ENCODE measurements at regions not wholly inside any gene's neighbourhood (a gene's known extent, or its start where the extent isn't known, plus 50 kb on each side); places are given as distances from the start of the nearest gene placed in this dataset.

- Histone ChIP-seq H3K9me3 (no peaks in the 10 kb centered on the region), H3K4me3 (no peak overlapping the region), H3K27me3 (no peaks in the 10 kb centered on the region), H3K36me3 (no peaks in the 10 kb centered on the region), H3K27ac (peak overlapping the region in 4 of 5 donors; percentile 47 to 73 (median 64)), H3K4me1 (peaks cover 29 to 78% (median 37%) of the 10 kb centered on the region in 4 donors)
- no peak for TF ChIP-seq EP300 (IDR thresholded peaks at IDR 0.05)
- peak in 1 of 3 donors; percentile 26 for TF ChIP-seq POLR2AphosphoS5 (IDR thresholded peaks at IDR 0.05)
- DNase-seq = no peak
- WGBS, 5 donors = 59 to 74% (median 66%) methylated on average over 8 of the region's 8 CpGs
- intact Hi-C loops (cut with DNase I; ENCODE audit: low total_unique reads) = no loop called here
Observed at GRCh38 chr1:109821221-109821669, 57.5 kb upstream of the EPS8L3 start.

DNA sequence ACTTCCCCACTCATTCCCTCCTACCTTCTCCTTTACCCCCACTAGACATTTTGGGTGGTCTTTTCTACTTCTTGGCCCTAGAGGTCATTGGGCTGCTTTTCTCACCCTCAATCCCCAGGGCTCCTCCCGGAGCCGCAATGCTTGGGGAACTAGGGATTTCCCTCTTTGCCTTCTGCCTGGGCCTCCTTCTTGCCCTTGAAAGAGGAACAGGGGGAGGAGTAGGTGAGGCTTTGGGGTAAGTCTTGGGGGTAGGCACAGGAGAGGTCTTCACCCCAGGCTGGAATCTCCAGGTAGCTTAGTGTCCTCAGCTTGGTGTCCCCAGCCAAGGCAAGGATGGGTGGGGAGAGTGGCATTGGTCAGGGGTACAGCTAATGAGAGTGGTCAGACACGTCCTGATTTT is 56.2 kb upstream of the EPS8L3 start:
- no peaks in the 10 kb centered on the region for H3K27me3 ChIP-seq
- H3K36me3 ChIP-seq = no peaks in the 10 kb centered on the region
- H3K4me3 ChIP-seq = no peak overlapping the region
- TF ChIP-seq POLR2AphosphoS5 (IDR thresholded peaks at IDR 0.05) (no peak), POLR2A (IDR thresholded peaks at IDR 0.05) (no peak), EP300 (IDR thresholded peaks at IDR 0.05) (no peak), CTCF (IDR thresholded peaks at IDR 0.05) (no peak)
- 83 to 92% (median 86%) methylated on average over 3 of the region's 3 CpGs for WGBS, 5 donors
- no peak for DNase-seq
- H3K4me1 ChIP-seq = peaks cover 29 to 73% (median 37%) of the 10 kb centered on the region in 4 donors
- peaks cover 5 to 7% (median 5%) of the 10 kb centered on the region in 4 donors for H3K9me3 ChIP-seq
- intact Hi-C loops (cut with DNase I; ENCODE audit: low total_unique reads) = no loop called here
- H3K27ac ChIP-seq = no peak overlapping the region

GRCh38 chr1:109818988-109819764 is 55.5 kb upstream of the EPS8L3 start:
- no peak for DNase-seq
- Histone ChIP-seq H3K4me3 (no peak overlapping the region), H3K9me3 (peaks cover 5 to 7% (median 5%) of the 10 kb centered on the region in 4 donors), H3K4me1 (peaks cover 22 to 66% (median 29%) of the 10 kb centered on the region in 4 donors), H3K27ac (no peak overlapping the region), H3K36me3 (no peaks in the 10 kb centered on the region), H3K27me3 (no peaks in the 10 kb centered on the region)
- intact Hi-C loops (cut with DNase I; ENCODE audit: low total_unique reads) = no loop called here
- TF ChIP-seq POLR2AphosphoS5 (IDR thresholded peaks at IDR 0.05) = no peak
- TF ChIP-seq CTCF (IDR thresholded peaks at IDR 0.05) = no peak
- no peak for TF ChIP-seq POLR2A (IDR thresholded peaks at IDR 0.05)
- TF ChIP-seq EP300 (IDR thresholded peaks at IDR 0.05) = no peak
- WGBS, 5 donors = 89 to 94% (median 90%) methylated on average over 7 to 9 of the region's 9 CpGs

DNA sequence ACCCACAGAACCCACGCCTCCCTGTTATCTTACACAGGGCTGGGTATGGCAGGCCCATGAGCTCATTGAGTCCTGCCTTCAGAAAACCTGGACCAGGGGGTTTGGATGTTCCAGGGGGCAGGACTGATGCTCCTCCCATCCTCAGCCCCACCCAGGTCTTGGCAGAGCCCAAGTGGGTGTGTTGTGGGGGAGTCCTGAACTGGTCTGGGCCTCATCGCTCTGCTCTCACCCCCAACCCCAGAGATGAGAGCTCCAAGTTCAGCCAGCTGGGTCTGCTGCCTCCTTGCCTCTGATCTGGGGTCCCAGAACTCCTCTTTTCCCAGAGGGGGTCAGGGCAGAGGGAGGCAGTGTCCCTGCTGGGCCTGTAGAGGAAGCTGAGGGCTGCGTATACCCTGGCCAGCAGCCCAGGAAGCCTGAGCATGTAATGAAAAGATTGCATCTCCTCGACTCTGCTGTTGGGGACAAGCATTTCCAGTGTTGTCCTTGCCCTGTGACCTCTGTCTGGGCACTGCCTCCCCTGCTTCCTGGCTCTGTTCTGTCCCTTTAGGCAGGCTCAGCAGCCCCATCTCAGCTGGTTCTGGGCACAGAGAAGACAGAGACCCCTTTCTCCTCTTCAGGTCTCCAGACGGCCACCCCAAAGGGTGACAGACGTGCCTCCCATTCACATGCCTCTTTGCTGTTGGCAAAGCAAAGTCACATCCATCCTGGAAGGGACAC is 54.7 kb upstream of the EPS8L3 start:
- WGBS, 5 donors = 54 to 93% (median 67%) methylated on average over 3 to 6 of the region's 6 CpGs
- DNase-seq = no peak
- Histone ChIP-seq H3K27me3 (no peaks in the 10 kb centered on the region), H3K4me1 (peaks cover 15 to 59% (median 22%) of the 10 kb centered on the region in 4 donors), H3K9me3 (peaks cover 5 to 7% (median 5%) of the 10 kb centered on the region in 4 donors), H3K4me3 (no peak overlapping the region), H3K27ac (no peak overlapping the region), H3K36me3 (no peaks in the 10 kb centered on the region)
- TF ChIP-seq EP300 (IDR thresholded peaks at IDR 0.05) = no peak
- no peak for TF ChIP-seq POLR2AphosphoS5 (IDR thresholded peaks at IDR 0.05)
- no peak for TF ChIP-seq POLR2A (IDR thresholded peaks at IDR 0.05)
- TF ChIP-seq CTCF (IDR thresholded peaks at IDR 0.05) = no peak
- intact Hi-C loops (cut with DNase I; ENCODE audit: low total_unique reads) = no loop called here

Measured in stomach (tissue), 8 donors.